ENCODE measurements at regions not wholly inside any gene's neighbourhood (a gene's known extent, or its start where the extent isn't known, plus 50 kb on each side); places are given as distances from the start of the nearest gene placed in this dataset. TPM values are rescaled to one million over a fixed set of nuclear protein-coding genes. Genes with fewer than 3 reads are reported as not detected.

Small RNAs in the stretch of these regions (small RNA-seq; reads per million reads assigned to genes)
- gene AC022254.1 (ENCODE audit: insufficient read depth) = not detected

All from mesendoderm (in vitro differentiated cells).